Upper lobe of left lung (tissue), 4 donors: ENCODE measurements at regions not wholly inside any gene's neighbourhood (a gene's known extent, or its start where the extent isn't known, plus 50 kb on each side); places are given as distances from the start of the nearest gene placed in this dataset.

ENCODE experiments used
- CTCF ChIP-seq, 6 experiments: fragments of 450-650 bp in 4 of 6; fragments of 200-600 bp in 2 of 6; sonication (generic) in 2 of 6; IDR thresholded peaks; one replicate each; pipeline ENCODE4 v1.5.1; 2016 to 2019; ENCODE audit warnings: antibody characterized with exemption in 6 of 6
- EP300 ChIP-seq, 4 donors: sonication (generic); formaldehyde crosslinking; IDR thresholded peaks; one replicate each; pipeline ENCODE4 v1.5.1; 2017; ENCODE audit warnings: antibody characterized with exemption in 4 of 4, control low read depth in 2 of 4

- TF ChIP-seq EP300 (IDR thresholded peaks at IDR 0.05) (no peak), CTCF (IDR thresholded peaks at IDR 0.05) (no peak)
These were observed 1343.9 kb upstream of the MIR17HG start for GRCh38 chr13:90003566-90003965.
